K562 (cell line): ENCODE measurements at regions not wholly inside any gene's neighbourhood (a gene's known extent, or its start where the extent isn't known, plus 50 kb on each side); places are given as distances from the start of the nearest gene placed in this dataset.

Experiments
- CREB1 ChIP-seq, 2 experiments: sonication (generic) in 1 of 2; formaldehyde crosslinking in 1 of 2; IDR thresholded peaks; 2 replicates each; pipeline versions ENCODE4 v1.6.1 to v1.8.0; 2012 to 2022; ENCODE audit warnings: inconsistent platforms in 1 of 2, mild to moderate bottlenecking in 1 of 2, missing genetic modification reagents in 1 of 2, moderate library complexity in 1 of 2
- JUN ChIP-seq, 2 experiments: sonication (generic) in 1 of 2; formaldehyde crosslinking in 1 of 2; IDR thresholded peaks; 2 replicates each; pipeline versions ENCODE4 v1.6.1 to v1.8.0; 2012 to 2022; ENCODE audit warnings: borderline replicate concordance in 2 of 2, mild to moderate bottlenecking in 2 of 2, improper control_type of control experiment in 1 of 2, low read depth in 1 of 2, low read length in 1 of 2, missing genetic modification reagents in 1 of 2
- PHF21A ChIP-seq: fragments of 450-650 bp; IDR thresholded peaks from 2 replicates; pipeline ENCODE4 v1.6.1; 2017; ENCODE audit warnings: low read depth, borderline replicate concordance
- POLR2AphosphoS5 ChIP-seq: IDR thresholded peaks from 2 replicates; pipeline ENCODE4 v1.6.1; 2011; ENCODE audit warnings: mild to moderate bottlenecking, low read depth, low read length, moderate library complexity; ENCODE audit not compliant: control insufficient read depth, insufficient read depth
- SAFB2 ChIP-seq: fragments of 200-400 bp; formaldehyde crosslinking; IDR thresholded peaks from 2 replicates; pipeline ENCODE4 v1.6.1; 2018; ENCODE audit warnings: borderline replicate concordance, low read length, low read depth, moderate library complexity; ENCODE audit not compliant: severe bottlenecking
- TAF1 ChIP-seq: IDR thresholded peaks from 2 replicates; pipeline ENCODE4 v1.6.1; 2011; ENCODE audit warnings: mild to moderate bottlenecking, low read length, moderate library complexity; ENCODE audit not compliant: insufficient read depth, control insufficient read depth, severe bottlenecking; ENCODE audit errors: extremely low read depth

DNA sequence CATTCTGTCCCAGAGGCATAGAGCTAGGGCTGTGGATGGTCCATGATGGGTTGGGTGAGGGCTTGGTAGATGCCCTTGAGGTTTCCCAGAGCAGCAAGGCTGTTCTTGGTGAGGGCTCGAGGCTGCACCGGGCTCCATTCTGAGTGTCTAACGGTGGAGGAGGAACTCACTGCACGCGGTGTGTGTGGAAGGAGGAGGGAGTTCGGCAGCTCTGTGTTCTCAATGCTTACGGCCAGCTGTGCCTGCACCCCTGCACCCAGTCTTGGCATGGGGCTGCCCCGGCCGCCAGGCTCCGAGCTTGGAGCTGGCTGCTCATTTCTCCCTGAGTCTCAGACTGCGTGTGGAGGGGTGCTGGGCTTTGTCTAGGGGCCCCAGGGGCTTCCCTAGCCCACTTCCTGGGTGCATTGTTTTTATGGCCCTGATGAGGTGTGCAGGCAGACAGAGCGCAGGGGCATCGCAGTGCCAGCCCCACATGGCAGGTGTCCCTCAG is 1247.1 kb downstream of the BRD1 start:
- TF ChIP-seq SAFB2 = no peak
- TF ChIP-seq CREB1 (IDR thresholded peaks at IDR 0.05) = no peak
- no peak for TF ChIP-seq CREB1 (CRISPR knock-in tag; IDR thresholded peaks at IDR 0.05)
- TF ChIP-seq PHF21A = no peak
- TF ChIP-seq TAF1 = no peak
- TF ChIP-seq JUN (IDR thresholded peaks at IDR 0.05; ENCODE audit: borderline replicate concordance, low read depth, low read length) = no peak
- TF ChIP-seq JUN (CRISPR knock-in tag; IDR thresholded peaks at IDR 0.05; ENCODE audit: borderline replicate concordance) = no peak
- TF ChIP-seq POLR2AphosphoS5 = no peak
